ENCODE measurements at regions not wholly inside any gene's neighbourhood (a gene's known extent, or its start where the extent isn't known, plus 50 kb on each side); places are given as distances from the start of the nearest gene placed in this dataset.
A peak's percentile ranks its signal among the peaks of the same experiment; 100 is the strongest.
"Not testable (repeated sequence)": the region's sequence is repeated elsewhere in the genome, so short reads cannot be mapped to it uniquely, and the experiment has no call there.

- peak; percentile 60 for DNase-seq
These were observed 156.6 kb downstream of the UNC5CL start for GRCh38 chr6:40882323-40882997.

- no peak for DNase-seq
These were observed 157.5 kb downstream of the UNC5CL start for GRCh38 chr6:40881501-40881900.

- no peak for DNase-seq
These were observed 158.1 kb downstream of the UNC5CL start for GRCh38 chr6:40880906-40881305.

- no peak for DNase-seq
These were observed 159.9 kb downstream of the UNC5CL start for GRCh38 chr6:40879169-40879568.

GRCh38 chr6:40877362-40877761 is 161.7 kb downstream of the UNC5CL start:
- DNase-seq: no peak

- DNase-seq: no peak
These were observed 162.7 kb downstream of the UNC5CL start for GRCh38 chr6:40876336-40876735.

GRCh38 chr6:40874495-40874894 is 164.5 kb downstream of the UNC5CL start:
- DNase-seq: no peak

- no peak for DNase-seq
These were observed 167.6 kb downstream of the UNC5CL start for GRCh38 chr6:40871424-40871823.

GRCh38 chr6:40868089-40868865 is 170.7 kb downstream of the UNC5CL start:
- not testable (repeated sequence) for DNase-seq

GRCh38 chr6:40867527-40867926 is 171.5 kb downstream of the UNC5CL start:
- DNase-seq: not testable (repeated sequence)

GRCh38 chr6:40865259-40865658 is 173.8 kb downstream of the UNC5CL start:
- not testable (repeated sequence) for DNase-seq

GRCh38 chr6:40860443-40860842 is 178.6 kb downstream of the UNC5CL start:
- DNase-seq: no peak

GRCh38 chr6:40856271-40856670 is 182.8 kb downstream of the UNC5CL start:
- DNase-seq: no peak

GRCh38 chr6:40855168-40855880 is 183.7 kb downstream of the UNC5CL start:
- no peak for DNase-seq

- no peak for DNase-seq
These were observed 184.4 kb downstream of the UNC5CL start for GRCh38 chr6:40854592-40854991.

- no peak for DNase-seq
These were observed 186.1 kb downstream of the UNC5CL start for GRCh38 chr6:40852779-40853373.

GRCh38 chr6:40849546-40849945 is 189.5 kb downstream of the UNC5CL start:
- no peak for DNase-seq

- DNase-seq: no peak
These were observed 190.0 kb downstream of the UNC5CL start for GRCh38 chr6:40848868-40849514.

GRCh38 chr6:40848038-40848437 is 191.0 kb downstream of the UNC5CL start:
- DNase-seq: no peak

GRCh38 chr6:40845553-40845952 is 193.5 kb downstream of the UNC5CL start:
- DNase-seq: no peak

GRCh38 chr6:40844246-40844645 is 194.8 kb downstream of the UNC5CL start:
- no peak for DNase-seq

- DNase-seq: no peak
These were observed 197.3 kb downstream of the UNC5CL start for GRCh38 chr6:40841721-40842120.

GRCh38 chr6:40832691-40833090 is 206.3 kb downstream of the UNC5CL start:
- no peak for DNase-seq
